GM23338 (cell line): ENCODE measurements at regions not wholly inside any gene's neighbourhood (a gene's known extent, or its start where the extent isn't known, plus 50 kb on each side); places are given as distances from the start of the nearest gene placed in this dataset.

Experiments used
- ATAC-seq: fragments of 200-7000 bp; cut with Tn5 transposase; 3 replicates; pipeline ENCODE4 v1.9.1; 2020
- DNase-seq: peaks from one replicate; pipeline ENCODE4 v3.0.0-alpha.2; 2015; ENCODE audit warnings: low spot score
- H2AFZ ChIP-seq: fragments of 200-600 bp; sonication (generic); 2 replicates; pipeline ENCODE4 v1.8.0; 2016; ENCODE audit warnings: antibody characterized with exemption, mild to moderate bottlenecking, moderate library complexity
- H3F3A ChIP-seq: fragments of 200-600 bp; sonication (generic); replicated peaks from 2 replicates; pipeline ENCODE4 v1.8.0; 2017; ENCODE audit warnings: antibody characterized with exemption, mixed run types, low read depth
- H3K27ac ChIP-seq: fragments of 200-600 bp; sonication (generic); 2 replicates; pipeline ENCODE4 v1.6.1; 2016; ENCODE audit warnings: low read depth
- H3K27me3 ChIP-seq: fragments of 200-600 bp; sonication (generic); 2 replicates; pipeline ENCODE4 v1.8.0; 2016; ENCODE audit warnings: mild to moderate bottlenecking, mixed run types, moderate library complexity; ENCODE audit not compliant: insufficient read depth
- H3K36me3 ChIP-seq: fragments of 200-600 bp; sonication (generic); 2 replicates; pipeline ENCODE4 v1.8.0; 2016; ENCODE audit warnings: mild to moderate bottlenecking; ENCODE audit not compliant: insufficient read depth
- H3K4me1 ChIP-seq: fragments of 200-600 bp; sonication (generic); 2 replicates; pipeline ENCODE4 v1.8.0; 2016; ENCODE audit warnings: mild to moderate bottlenecking, moderate library complexity; ENCODE audit not compliant: insufficient read depth
- H3K4me2 ChIP-seq: fragments of 200-600 bp; sonication (generic); 2 replicates; pipeline ENCODE4 v1.7.1; 2017; ENCODE audit warnings: mixed run types
- H3K4me3 ChIP-seq: fragments of 200-600 bp; sonication (generic); 2 replicates; pipeline ENCODE4 v1.6.1; 2016; ENCODE audit warnings: mixed run types
- H3K79me2 ChIP-seq: fragments of 200-600 bp; sonication (generic); replicated peaks from 2 replicates; pipeline ENCODE4 v1.8.0; 2017; ENCODE audit warnings: mild to moderate bottlenecking; ENCODE audit not compliant: insufficient read depth
- H3K9me2 ChIP-seq: fragments of 200-600 bp; sonication (generic); 2 replicates; pipeline ENCODE4 v1.8.0; 2017; ENCODE audit not compliant: insufficient read depth
- H4K20me1 ChIP-seq: fragments of 200-600 bp; sonication (generic); replicated peaks from 2 replicates; pipeline ENCODE4 v1.8.0; 2017; ENCODE audit warnings: mild to moderate bottlenecking; ENCODE audit not compliant: insufficient read depth
- H3K27ac Mint-ChIP-seq: 2 replicates; pipeline ENCODE4 v1.8.0; 2020; ENCODE audit warnings: inconsistent platforms, mild to moderate bottlenecking, moderate library complexity, mixed read lengths
- H3K27me3 Mint-ChIP-seq: 3 replicates; pipeline ENCODE4 v1.8.0; 2022; ENCODE audit warnings: low read depth, mild to moderate bottlenecking, moderate library complexity, mixed read lengths, inconsistent platforms; ENCODE audit not compliant: insufficient read depth, poor library complexity
- H3K36me3 Mint-ChIP-seq: 3 replicates; pipeline ENCODE4 v1.8.0; 2021; ENCODE audit warnings: low read depth, mild to moderate bottlenecking, inconsistent platforms, moderate library complexity, mixed read lengths
- H3K4me1 Mint-ChIP-seq: 3 replicates; pipeline ENCODE4 v1.8.0; 2020; ENCODE audit warnings: mild to moderate bottlenecking, inconsistent platforms, mixed read lengths
- H3K4me3 Mint-ChIP-seq: 3 replicates; pipeline ENCODE4 v1.8.0; 2021; ENCODE audit warnings: moderate library complexity, mild to moderate bottlenecking, inconsistent platforms, mixed read lengths
- H3K9me3 Mint-ChIP-seq: 3 replicates; pipeline ENCODE4 v1.8.0; 2020; ENCODE audit warnings: moderate library complexity, mild to moderate bottlenecking, inconsistent platforms, mixed read lengths
- ETS1 ChIP-seq: IDR thresholded peaks from 2 replicates; pipeline ENCODE4 v1.6.1; 2016; ENCODE audit warnings: antibody characterized with exemption
- EZH2 ChIP-seq: fragments of 200-600 bp; sonication (generic); IDR thresholded peaks from one replicate; pipeline ENCODE4 v1.8.0; 2017; ENCODE audit warnings: antibody characterized with exemption, mild to moderate bottlenecking, low read depth; ENCODE audit not compliant: unreplicated experiment
- JUNB ChIP-seq: IDR thresholded peaks from one replicate; pipeline ENCODE4 v1.6.1; 2016; ENCODE audit warnings: antibody characterized with exemption; ENCODE audit not compliant: unreplicated experiment
- POLR2AphosphoS5 ChIP-seq: IDR thresholded peaks from 2 replicates; pipeline ENCODE4 v1.6.1; 2016; ENCODE audit warnings: antibody characterized with exemption, low read depth
- STAT1 ChIP-seq: IDR thresholded peaks from one replicate; pipeline ENCODE4 v1.6.1; 2016; ENCODE audit warnings: antibody characterized with exemption; ENCODE audit not compliant: unreplicated experiment
- ZNF331 ChIP-seq: fragments of 250-450 bp; sonication (Bioruptor Pico); IDR thresholded peaks from 2 replicates; pipeline ENCODE4 v1.5.0; 2020; ENCODE audit warnings: low read depth, mild to moderate bottlenecking, moderate library complexity
- TF ChIP-seq, protein P1 (sequence below), 2 experiments: fragments of 200-600 bp in 1 of 2; sonication (generic) in 1 of 2; conservative IDR thresholded peaks; 2 replicates each; pipeline versions ENCODE4 v1.5.1 to v1.6.1; 2016 to 2017; ENCODE audit warnings: antibody characterized with exemption in 2 of 2, low read depth in 2 of 2, mild to moderate bottlenecking in 2 of 2, moderate library complexity in 1 of 2
- TF ChIP-seq, protein P2 (sequence below): IDR thresholded peaks from one replicate; pipeline ENCODE4 v1.6.1; 2018; ENCODE audit warnings: antibody characterized with exemption; ENCODE audit not compliant: unreplicated experiment

DNA sequence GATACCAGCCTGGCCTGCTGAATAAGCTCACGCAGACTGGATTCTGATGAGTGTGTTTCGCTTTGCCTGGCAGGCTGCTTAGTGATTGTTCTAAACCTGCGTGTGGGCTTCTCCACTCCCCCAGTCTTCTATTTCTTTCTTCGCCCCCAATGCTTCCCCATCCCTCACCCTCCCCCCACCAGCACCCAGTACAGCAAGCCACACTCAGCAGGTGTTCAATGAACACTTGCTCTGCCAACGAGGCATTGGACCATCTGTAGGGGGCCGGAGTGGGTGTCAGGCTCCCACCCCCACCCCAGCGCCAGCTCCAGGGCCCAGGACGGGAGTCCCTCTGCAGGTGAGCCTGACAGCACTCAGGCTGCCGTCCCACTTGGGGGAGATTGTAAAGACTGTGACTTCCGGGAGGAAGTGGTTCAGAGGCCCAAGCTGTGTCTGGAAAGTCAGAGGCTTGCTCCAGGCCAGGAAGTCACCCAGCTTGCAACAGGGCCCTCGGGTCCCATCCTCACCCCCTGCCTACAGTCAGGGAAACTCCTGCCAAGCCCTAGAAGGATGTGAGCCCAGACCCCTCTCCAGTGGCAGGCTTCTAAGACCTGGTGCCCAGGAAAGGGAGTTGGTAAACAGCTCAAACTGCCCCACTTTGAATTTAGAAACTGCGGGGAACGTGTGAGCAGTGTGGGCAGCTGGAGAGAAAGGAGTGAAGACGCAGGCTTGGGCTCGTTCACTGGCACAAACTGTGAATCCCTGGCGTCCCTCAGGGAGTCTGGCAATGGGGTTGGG, 66.3 kb upstream of the PRDM11 start:
- Histone ChIP-seq H3K4me1 (peaks cover 26% of the 10 kb centered on the region), H3K9me2 (0 out of 2 replicates have a peak, but pooled peaks cover 4% of the 10 kb centered on the region), H3K27ac (no peak overlapping the region), H3K36me3 (no peaks in the 10 kb centered on the region), H3K4me2 (no peak overlapping the region), H4K20me1 (no peaks in the 10 kb centered on the region), H3K27me3 (no peaks in the 10 kb centered on the region), H3K4me3 (no peak overlapping the region), H3K79me2 (no peaks in the 10 kb centered on the region), H2AFZ (peak overlapping the region; percentile 66; the same call in 1 of the 2 replicates), H3F3A (peaks cover 6% of the 10 kb centered on the region)
- Mint-ChIP-seq H3K9me3 (0 out of 3 replicates have a peak, but pooled peaks cover 7% of the 10 kb centered on the region), H3K4me3 (no peak overlapping the region), H3K36me3 (no peaks in the 10 kb centered on the region), H3K27me3 (peaks cover 8% of the 10 kb centered on the region), H3K4me1 (peaks cover 43% of the 10 kb centered on the region), H3K27ac (no peak overlapping the region)
- ATAC-seq (no peak), DNase-seq (no peak)
- TF ChIP-seq ZNF331 (CRISPR knock-in tag) (no peak), POLR2AphosphoS5 (no peak), JUNB (no peak), STAT1 (no peak), EZH2 (no peak), ETS1 (no peak)
- TF ChIP-seq, protein P1, sequence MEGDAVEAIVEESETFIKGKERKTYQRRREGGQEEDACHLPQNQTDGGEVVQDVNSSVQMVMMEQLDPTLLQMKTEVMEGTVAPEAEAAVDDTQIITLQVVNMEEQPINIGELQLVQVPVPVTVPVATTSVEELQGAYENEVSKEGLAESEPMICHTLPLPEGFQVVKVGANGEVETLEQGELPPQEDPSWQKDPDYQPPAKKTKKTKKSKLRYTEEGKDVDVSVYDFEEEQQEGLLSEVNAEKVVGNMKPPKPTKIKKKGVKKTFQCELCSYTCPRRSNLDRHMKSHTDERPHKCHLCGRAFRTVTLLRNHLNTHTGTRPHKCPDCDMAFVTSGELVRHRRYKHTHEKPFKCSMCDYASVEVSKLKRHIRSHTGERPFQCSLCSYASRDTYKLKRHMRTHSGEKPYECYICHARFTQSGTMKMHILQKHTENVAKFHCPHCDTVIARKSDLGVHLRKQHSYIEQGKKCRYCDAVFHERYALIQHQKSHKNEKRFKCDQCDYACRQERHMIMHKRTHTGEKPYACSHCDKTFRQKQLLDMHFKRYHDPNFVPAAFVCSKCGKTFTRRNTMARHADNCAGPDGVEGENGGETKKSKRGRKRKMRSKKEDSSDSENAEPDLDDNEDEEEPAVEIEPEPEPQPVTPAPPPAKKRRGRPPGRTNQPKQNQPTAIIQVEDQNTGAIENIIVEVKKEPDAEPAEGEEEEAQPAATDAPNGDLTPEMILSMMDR (conservative IDR thresholded peaks at IDR 0.05; ENCODE audit: low read depth in 2 of 2): no peak
- TF ChIP-seq, protein P2, sequence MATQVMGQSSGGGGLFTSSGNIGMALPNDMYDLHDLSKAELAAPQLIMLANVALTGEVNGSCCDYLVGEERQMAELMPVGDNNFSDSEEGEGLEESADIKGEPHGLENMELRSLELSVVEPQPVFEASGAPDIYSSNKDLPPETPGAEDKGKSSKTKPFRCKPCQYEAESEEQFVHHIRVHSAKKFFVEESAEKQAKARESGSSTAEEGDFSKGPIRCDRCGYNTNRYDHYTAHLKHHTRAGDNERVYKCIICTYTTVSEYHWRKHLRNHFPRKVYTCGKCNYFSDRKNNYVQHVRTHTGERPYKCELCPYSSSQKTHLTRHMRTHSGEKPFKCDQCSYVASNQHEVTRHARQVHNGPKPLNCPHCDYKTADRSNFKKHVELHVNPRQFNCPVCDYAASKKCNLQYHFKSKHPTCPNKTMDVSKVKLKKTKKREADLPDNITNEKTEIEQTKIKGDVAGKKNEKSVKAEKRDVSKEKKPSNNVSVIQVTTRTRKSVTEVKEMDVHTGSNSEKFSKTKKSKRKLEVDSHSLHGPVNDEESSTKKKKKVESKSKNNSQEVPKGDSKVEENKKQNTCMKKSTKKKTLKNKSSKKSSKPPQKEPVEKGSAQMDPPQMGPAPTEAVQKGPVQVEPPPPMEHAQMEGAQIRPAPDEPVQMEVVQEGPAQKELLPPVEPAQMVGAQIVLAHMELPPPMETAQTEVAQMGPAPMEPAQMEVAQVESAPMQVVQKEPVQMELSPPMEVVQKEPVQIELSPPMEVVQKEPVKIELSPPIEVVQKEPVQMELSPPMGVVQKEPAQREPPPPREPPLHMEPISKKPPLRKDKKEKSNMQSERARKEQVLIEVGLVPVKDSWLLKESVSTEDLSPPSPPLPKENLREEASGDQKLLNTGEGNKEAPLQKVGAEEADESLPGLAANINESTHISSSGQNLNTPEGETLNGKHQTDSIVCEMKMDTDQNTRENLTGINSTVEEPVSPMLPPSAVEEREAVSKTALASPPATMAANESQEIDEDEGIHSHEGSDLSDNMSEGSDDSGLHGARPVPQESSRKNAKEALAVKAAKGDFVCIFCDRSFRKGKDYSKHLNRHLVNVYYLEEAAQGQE: no peak
